VCaP (cell line): ENCODE measurements at regions not wholly inside any gene's neighbourhood (a gene's known extent, or its start where the extent isn't known, plus 50 kb on each side); places are given as distances from the start of the nearest gene placed in this dataset.

Experiments used
- H3K27ac ChIP-seq: fragments of 450-650 bp; 2 replicates; pipeline ENCODE4 v1.5.1; 2017
- CTCF ChIP-seq: fragments of 450-650 bp; conservative IDR thresholded peaks from 2 replicates; pipeline ENCODE4 v1.5.1; 2017; ENCODE audit warnings: mild to moderate bottlenecking, moderate library complexity

GRCh38 chrX:13179100-13179499 lies 134.7 kb upstream of the FAM9C start:
- H3K27ac ChIP-seq: no peak overlapping the region
- TF ChIP-seq CTCF: no peak

GRCh38 chrX:13177921-13178566 lies 133.6 kb upstream of the FAM9C start:
- H3K27ac ChIP-seq: no peak overlapping the region
- no peak for TF ChIP-seq CTCF

- H3K27ac ChIP-seq: no peak overlapping the region
- TF ChIP-seq CTCF: no peak
Measured at GRCh38 chrX:13175056-13175455, 130.6 kb upstream of the FAM9C start.

GRCh38 chrX:13170966-13171558 lies 126.6 kb upstream of the FAM9C start:
- TF ChIP-seq CTCF: no peak
- H3K27ac ChIP-seq: no peak overlapping the region

- no peak overlapping the region for H3K27ac ChIP-seq
- TF ChIP-seq CTCF: no peak
Measured at GRCh38 chrX:13169684-13170083, 125.3 kb upstream of the FAM9C start.

GRCh38 chrX:13168269-13168668 lies 123.8 kb upstream of the FAM9C start:
- no peak overlapping the region for H3K27ac ChIP-seq

More at GRCh38 chrX:13168269-13168668, 123.8 kb upstream of the FAM9C start:
- no peak for TF ChIP-seq CTCF
